GM12872 (cell line): ENCODE measurements at regions not wholly inside any gene's neighbourhood (a gene's known extent, or its start where the extent isn't known, plus 50 kb on each side); places are given as distances from the start of the nearest gene placed in this dataset.

ENCODE experiments used
- CTCF ChIP-seq: IDR thresholded peaks from 3 replicates; pipeline ENCODE4 v1.5.1; 2011; ENCODE audit warnings: low read depth, mild to moderate bottlenecking, low read length, moderate library complexity; ENCODE audit not compliant: insufficient read depth

DNA sequence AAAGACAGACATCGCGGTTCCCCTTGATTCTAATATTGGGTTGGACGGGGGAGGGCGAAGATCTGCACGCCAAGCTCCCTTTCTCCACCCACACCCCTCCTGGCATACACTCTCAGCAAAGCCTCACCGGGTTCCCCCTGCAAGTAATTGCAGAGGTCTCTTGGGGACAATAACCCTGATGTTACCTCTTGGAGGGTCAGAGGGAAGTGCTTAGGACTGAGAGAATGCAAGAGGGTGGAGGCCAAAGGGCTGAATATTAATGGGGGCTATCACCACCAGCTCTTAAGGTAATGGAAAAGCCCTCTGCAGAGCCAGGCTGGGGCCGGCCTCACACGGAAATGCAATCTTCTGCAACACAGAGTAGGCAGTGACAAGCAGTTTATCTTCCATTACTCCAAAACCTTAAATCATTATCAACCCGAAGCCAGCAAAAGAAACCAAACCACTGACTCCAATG, 344.1 kb upstream of the GATB start:
- TF ChIP-seq CTCF, result no peak

DNA sequence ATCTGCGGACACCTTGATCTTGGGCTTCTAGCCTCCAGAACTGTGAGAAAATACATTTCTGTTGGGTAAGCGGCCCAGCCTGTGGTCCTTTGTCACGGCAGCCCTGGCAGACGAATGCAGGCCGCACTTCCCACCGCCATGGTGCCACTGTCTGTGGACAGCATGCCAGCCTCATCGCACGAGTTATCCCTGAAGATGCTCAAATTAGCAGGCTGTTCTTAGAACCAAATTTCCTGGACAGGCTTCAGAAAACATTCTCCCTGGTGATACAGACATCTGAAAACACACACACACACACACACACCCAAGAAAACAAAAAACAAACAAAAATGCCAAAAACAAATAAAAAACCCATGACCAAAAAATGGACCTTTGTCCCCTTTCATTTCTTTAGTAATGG, 343.5 kb upstream of the GATB start:
- no peak for TF ChIP-seq CTCF

GRCh38 chr4:152103181-152103901, 342.5 kb upstream of the GATB start:
- TF ChIP-seq CTCF, result no peak

DNA sequence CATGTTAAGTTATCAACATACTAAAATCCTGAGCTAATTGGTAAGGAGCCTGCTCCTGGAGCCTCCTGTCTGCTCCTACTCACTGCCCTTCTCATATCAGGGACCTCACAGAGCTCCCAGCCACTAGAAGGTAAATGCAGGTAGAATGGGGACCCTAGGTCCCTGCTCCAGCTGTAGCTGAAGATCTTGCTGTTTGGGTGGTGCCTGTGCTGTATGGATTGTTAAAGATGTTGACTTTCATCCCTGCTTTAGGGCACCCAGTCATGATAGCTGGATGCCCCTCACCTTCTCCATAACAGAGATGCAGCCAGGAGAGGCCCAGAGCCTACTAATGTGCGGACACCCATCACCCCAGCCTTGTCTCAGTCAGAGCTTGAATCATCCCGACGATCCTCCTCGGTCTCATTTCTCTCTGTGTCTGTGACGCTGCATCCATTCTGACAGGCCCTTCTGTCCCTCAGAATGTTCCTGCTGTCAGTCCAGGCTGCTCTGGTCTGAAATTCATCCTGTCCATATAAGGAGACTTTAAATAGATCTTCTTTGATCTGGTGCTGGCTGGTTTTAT, 341.7 kb upstream of the GATB start:
- no peak for TF ChIP-seq CTCF

DNA sequence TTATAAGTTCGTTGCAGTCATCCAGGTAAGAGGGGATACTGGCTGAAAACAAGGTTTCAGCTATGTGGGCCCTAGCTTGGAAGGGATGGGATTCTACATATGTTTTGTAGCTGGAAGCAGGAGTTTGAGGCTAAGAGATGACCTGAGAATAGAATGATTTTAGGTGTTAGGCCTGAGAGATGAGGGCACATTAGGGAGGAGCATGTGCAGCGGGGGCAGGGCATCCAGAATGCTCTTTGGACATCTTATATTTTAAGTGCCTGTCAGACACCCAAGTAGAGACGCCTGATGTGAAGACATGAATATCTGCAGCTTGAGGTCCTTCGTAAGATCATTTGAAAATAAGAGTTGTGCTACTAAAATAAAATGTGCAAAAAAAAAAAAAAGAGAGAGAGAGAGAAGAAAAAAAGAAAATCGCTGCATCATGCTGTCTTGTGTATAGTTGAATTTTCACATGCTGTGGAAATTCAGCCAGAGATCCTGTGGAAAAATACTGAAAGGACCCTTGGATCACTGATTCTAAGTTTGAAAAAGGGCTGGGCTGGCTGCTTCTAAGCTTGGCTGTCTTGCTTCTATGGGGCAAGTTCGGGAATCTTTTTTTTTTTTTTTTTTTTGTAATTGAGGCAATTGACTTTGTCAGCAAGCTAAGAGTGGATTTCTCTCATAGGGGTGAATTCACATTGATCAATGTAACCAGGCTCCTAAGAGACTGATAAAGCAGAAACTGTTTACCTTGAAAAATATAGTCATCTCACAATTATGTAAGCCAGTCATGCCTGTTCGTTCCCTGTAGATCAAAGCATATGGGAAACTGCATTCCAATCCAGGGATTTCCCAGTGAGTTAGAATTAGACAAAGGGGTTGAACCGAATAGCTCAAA, 341.0 kb upstream of the GATB start:
- TF ChIP-seq CTCF, result no peak

DNA sequence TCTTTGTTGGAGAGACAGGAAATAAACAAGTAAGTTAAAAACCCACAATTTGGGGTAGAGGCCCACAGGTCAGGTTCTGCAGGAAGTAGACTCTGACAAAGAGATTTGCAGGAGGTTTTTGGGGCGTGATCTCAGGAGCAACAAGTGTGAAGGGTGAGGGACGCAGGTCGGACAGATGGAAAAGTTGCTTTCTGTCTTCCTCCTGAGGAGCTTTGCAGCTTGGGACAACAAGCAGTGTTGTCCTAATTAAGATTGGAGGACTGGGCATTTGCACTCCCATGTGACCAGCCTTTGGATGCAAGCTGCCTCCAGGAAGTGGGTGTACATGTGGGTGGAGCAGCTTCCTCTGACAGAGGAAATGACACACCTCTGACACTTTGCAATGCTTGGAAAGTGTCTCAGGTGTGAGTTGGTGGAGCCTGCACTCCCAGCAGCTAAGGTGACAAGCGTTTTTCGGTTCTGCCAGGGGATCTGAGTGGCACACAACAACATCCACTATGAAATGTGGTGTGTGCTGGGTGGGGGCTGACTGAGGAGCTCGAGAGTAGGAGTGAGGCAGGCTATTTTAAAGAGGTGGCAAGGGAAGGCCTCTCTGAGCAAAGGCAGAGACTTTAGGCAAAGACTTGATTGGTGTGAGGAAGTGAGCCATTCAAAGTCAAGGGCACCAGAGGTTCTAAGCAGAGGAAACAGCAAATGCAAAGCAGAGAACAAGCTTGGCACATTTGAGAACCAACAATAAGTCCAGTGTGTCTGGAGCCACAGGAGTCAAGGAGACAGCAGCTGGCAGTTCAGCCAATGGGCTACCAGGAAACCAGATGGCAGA, 339.8 kb upstream of the GATB start:
- no peak for TF ChIP-seq CTCF
